ENCODE measurements at regions not wholly inside any gene's neighbourhood (a gene's known extent, or its start where the extent isn't known, plus 50 kb on each side); places are given as distances from the start of the nearest gene placed in this dataset.

GRCh38 chr5:92994392-92994791, 586.6 kb downstream of the NR2F1-AS1 start:
- Histone ChIP-seq H3K36me3 (ENCODE audit: control insufficient read depth in 2 of 2, extremely low read depth in 1 of 2, insufficient read depth in 2 of 2, low read length in 2 of 2) (no peaks in the 10 kb centered on the region), H2AFZ (ENCODE audit: low read depth, low read length) (no peak overlapping the region), H3K79me2 (ENCODE audit: control insufficient read depth, insufficient read depth, low read length) (no peaks in the 10 kb centered on the region), H3K27me3 (ENCODE audit: control insufficient read depth in 2 of 2, insufficient read depth in 2 of 2, low read length in 2 of 2) (no peaks in the 10 kb centered on the region), H3K9me3 (replicated peaks; ENCODE audit: control insufficient read depth, insufficient read depth, low read length) (no peaks in the 10 kb centered on the region), H3K4me2 (ENCODE audit: insufficient read depth, low read length) (no peak overlapping the region), H3K9ac (replicated peaks; ENCODE audit: extremely low read depth, insufficient read depth, low read length) (no peak overlapping the region), H3K27ac (ENCODE audit: insufficient read depth, low read depth, low read length) (no peak overlapping the region), H3K4me1 (ENCODE audit: control insufficient read depth, extremely low read depth, insufficient read depth, low read length) (peaks cover 12% of the 10 kb centered on the region), H3K4me3 (replicated peaks in 1 of 3; ENCODE audit: insufficient read depth in 1 of 3, low read depth in 1 of 3, low read length in 3 of 3) (no peak overlapping the region), H4K20me1 (replicated peaks; ENCODE audit: control insufficient read depth, extremely low read depth, insufficient read depth, low read length) (no peaks in the 10 kb centered on the region), H3K9me1 (replicated peaks; ENCODE audit: control insufficient read depth, extremely low read depth, insufficient read depth, low read length) (no peaks in the 10 kb centered on the region)
- TF ChIP-seq GATA2 (IDR thresholded peaks at IDR 0.05; ENCODE audit: insufficient read depth, insufficient read length, low read depth, low read length) (no peak), FOS (IDR thresholded peaks at IDR 0.05; ENCODE audit: borderline replicate concordance, insufficient read depth, low read length) (no peak), MYC (IDR thresholded peaks at IDR 0.05; ENCODE audit: low read depth, low read length) (no peak), EZH2 (IDR thresholded peaks at IDR 0.05; ENCODE audit: borderline replicate concordance, low read depth, low read length, severe bottlenecking) (no peak), CTCF (IDR thresholded peaks at IDR 0.05; ENCODE audit: extremely low read depth in 1 of 2, insufficient read depth in 1 of 2, low read depth in 1 of 2, low read length in 2 of 2) (no peak), POLR2AphosphoS5 (IDR thresholded peaks at IDR 0.05; ENCODE audit: insufficient read depth, low read depth, low read length) (no peak), MAX (IDR thresholded peaks at IDR 0.05; ENCODE audit: insufficient read depth, insufficient read length) (no peak), JUN (IDR thresholded peaks at IDR 0.05; ENCODE audit: borderline replicate concordance, insufficient read depth, insufficient read length, low read depth) (no peak), POLR2A (IDR thresholded peaks at IDR 0.05; ENCODE audit: low read depth, low read length) (no peak)
- dilution Hi-C loops (cut with MboI; ENCODE audit: extremely low pct_ligation_motif_present, low sequenced_read_pairs), result no loop called here
- FAIRE-seq (no peak), DNase-seq (ENCODE audit: low read depth, low spot score) (no peak)
- no TSS peak for BruUV-seq (replicated peaks)
- POLR2A ChIA-PET, result no interaction called here
- CTCF ChIA-PET, result interaction anchor here (1.2 kb wide), 1 partner anchor 11 kb away, joined by 3 read pairs; no protein-coding TSS in a partner anchor
- intact Hi-C loops (cut with micrococcal nuclease), result no loop called here

Measured in endothelial cell of umbilical vein (primary cell).